Fibroblast of villous mesenchyme (primary cell): ENCODE measurements at regions not wholly inside any gene's neighbourhood (a gene's known extent, or its start where the extent isn't known, plus 50 kb on each side); places are given as distances from the start of the nearest gene placed in this dataset.

Experiments
- DNase-seq: peaks from one replicate; pipeline ENCODE4 v3.0.0-alpha.2; 2010; ENCODE audit warnings: low read depth
- H3K4me3 ChIP-seq: 2 replicates; pipeline ENCODE4 v1.5.1; 2011; ENCODE audit warnings: low read depth, mild to moderate bottlenecking, low read length
- CTCF ChIP-seq: IDR thresholded peaks from 2 replicates; pipeline ENCODE4 v1.5.1; 2012; ENCODE audit warnings: low read depth, mild to moderate bottlenecking, low read length; ENCODE audit not compliant: insufficient read depth

GRCh38 chr1:14308460-14308859, 290.0 kb upstream of the KAZN start:
- TF ChIP-seq CTCF, result no peak
- DNase-seq, result no peak
- no peak overlapping the region for H3K4me3 ChIP-seq

GRCh38 chr1:14309984-14310383, 288.5 kb upstream of the KAZN start:
- DNase-seq, result no peak
- no peak for TF ChIP-seq CTCF
- H3K4me3 ChIP-seq, result no peak overlapping the region

- TF ChIP-seq CTCF, result no peak
- no peak overlapping the region for H3K4me3 ChIP-seq
- DNase-seq, result no peak
Measured at GRCh38 chr1:14310476-14310875, 288.0 kb upstream of the KAZN start.

GRCh38 chr1:14313731-14314431, 284.6 kb upstream of the KAZN start:
- H3K4me3 ChIP-seq, result no peak overlapping the region
- no peak for DNase-seq
- no peak for TF ChIP-seq CTCF

GRCh38 chr1:14318830-14319229, 279.7 kb upstream of the KAZN start:
- no peak for TF ChIP-seq CTCF
- DNase-seq, result no peak
- no peak overlapping the region for H3K4me3 ChIP-seq

GRCh38 chr1:14320518-14320917, 278.0 kb upstream of the KAZN start:
- TF ChIP-seq CTCF, result no peak
- DNase-seq, result peak; percentile 6
- no peak overlapping the region for H3K4me3 ChIP-seq

- H3K4me3 ChIP-seq, result no peak overlapping the region
- no peak for DNase-seq
- TF ChIP-seq CTCF, result no peak
Measured at GRCh38 chr1:14320986-14321385, 277.5 kb upstream of the KAZN start.
